GM21423 (cell line): ENCODE measurements at regions not wholly inside any gene's neighbourhood (a gene's known extent, or its start where the extent isn't known, plus 50 kb on each side); places are given as distances from the start of the nearest gene placed in this dataset.

Source experiments
- ATAC-seq: cut with Tn5 transposase; IDR thresholded peaks from one replicate; pipeline ENCODE4 v1.9.1; 2021; ENCODE audit warnings: mild to moderate bottlenecking, moderate library complexity; ENCODE audit not compliant: unreplicated experiment

- no peak for ATAC-seq
Measured at GRCh38 chr13:108018371-108018870, 196.9 kb downstream of the LIG4 start.

- ATAC-seq = no peak
Measured at GRCh38 chr13:108006619-108007018, 208.7 kb downstream of the LIG4 start.

- no peak for ATAC-seq
Measured at GRCh38 chr13:108005231-108005630, 210.1 kb downstream of the LIG4 start.

- no peak for ATAC-seq
Measured at GRCh38 chr13:108003626-108004025, 211.7 kb downstream of the LIG4 start.

- ATAC-seq = no peak
Measured at GRCh38 chr13:108000998-108001397, 214.3 kb downstream of the LIG4 start.

GRCh38 chr13:107999751-108000150, 215.6 kb downstream of the LIG4 start:
- ATAC-seq = no peak

GRCh38 chr13:107994137-107994536, 221.2 kb downstream of the LIG4 start:
- ATAC-seq = no peak

GRCh38 chr13:107993239-107993949, 221.9 kb downstream of the LIG4 start:
- no peak for ATAC-seq

- ATAC-seq = no peak
Measured at GRCh38 chr13:107992542-107992941, 222.8 kb downstream of the LIG4 start.

GRCh38 chr13:107977071-107977574, 238.2 kb downstream of the LIG4 start:
- no peak for ATAC-seq

- no peak for ATAC-seq
Measured at GRCh38 chr13:107976628-107977027, 238.7 kb downstream of the LIG4 start.

- no peak for ATAC-seq
Measured at GRCh38 chr13:107974409-107974808, 240.9 kb downstream of the LIG4 start.

- no peak for ATAC-seq
Measured at GRCh38 chr13:107969546-107969945, 245.8 kb downstream of the LIG4 start.

GRCh38 chr13:107968470-107968869, 246.9 kb downstream of the LIG4 start:
- no peak for ATAC-seq

GRCh38 chr13:107964395-107964794, 250.9 kb downstream of the LIG4 start:
- ATAC-seq = no peak

GRCh38 chr13:107961849-107962608, 253.3 kb downstream of the LIG4 start:
- ATAC-seq = no peak

GRCh38 chr13:107960301-107960700, 255.0 kb downstream of the LIG4 start:
- no peak for ATAC-seq

GRCh38 chr13:107956889-107957288, 258.4 kb downstream of the LIG4 start:
- ATAC-seq = no peak

- no peak for ATAC-seq
Measured at GRCh38 chr13:107942030-107942617, 273.2 kb downstream of the LIG4 start.

- no peak for ATAC-seq
Measured at GRCh38 chr13:107941345-107942029, 273.8 kb downstream of the LIG4 start.

- no peak for ATAC-seq
Measured at GRCh38 chr13:107937848-107938247, 277.5 kb downstream of the LIG4 start.
